ENCODE measurements at regions not wholly inside any gene's neighbourhood (a gene's known extent, or its start where the extent isn't known, plus 50 kb on each side); places are given as distances from the start of the nearest gene placed in this dataset.

- no peak for DNase-seq
Observed at GRCh38 chr3:72060447-72061034, 275.6 kb upstream of the PROK2 start.

- DNase-seq, result no peak
Observed at GRCh38 chr3:72058493-72059081, 273.6 kb upstream of the PROK2 start.

- DNase-seq, result no peak
Observed at GRCh38 chr3:72055436-72055835, 270.5 kb upstream of the PROK2 start.

GRCh38 chr3:72054976-72055375, 270.0 kb upstream of the PROK2 start:
- DNase-seq, result no peak

- DNase-seq, result no peak
Observed at GRCh38 chr3:72052841-72053409, 268.0 kb upstream of the PROK2 start.

- DNase-seq, result no peak
Observed at GRCh38 chr3:72050771-72051170, 265.8 kb upstream of the PROK2 start.

- DNase-seq, result no peak
Observed at GRCh38 chr3:72050048-72050632, 265.2 kb upstream of the PROK2 start.

GRCh38 chr3:72049300-72049699, 264.4 kb upstream of the PROK2 start:
- DNase-seq, result no peak

- no peak for DNase-seq
Observed at GRCh38 chr3:72048873-72049272, 263.9 kb upstream of the PROK2 start.

- no peak for DNase-seq
Observed at GRCh38 chr3:72047221-72047871, 262.4 kb upstream of the PROK2 start.

- no peak for DNase-seq
Observed at GRCh38 chr3:72044231-72044855, 259.4 kb upstream of the PROK2 start.

- DNase-seq, result no peak
Observed at GRCh38 chr3:72043204-72044133, 258.5 kb upstream of the PROK2 start.

GRCh38 chr3:72042397-72043203, 257.7 kb upstream of the PROK2 start:
- DNase-seq, result no peak

GRCh38 chr3:72041511-72041910, 256.6 kb upstream of the PROK2 start:
- no peak for DNase-seq

GRCh38 chr3:72041076-72041475, 256.1 kb upstream of the PROK2 start:
- no peak for DNase-seq

- no peak for DNase-seq
Observed at GRCh38 chr3:72039677-72040076, 254.7 kb upstream of the PROK2 start.

GRCh38 chr3:72036899-72037298, 252.0 kb upstream of the PROK2 start:
- no peak for DNase-seq

GRCh38 chr3:72035606-72036005, 250.7 kb upstream of the PROK2 start:
- DNase-seq, result no peak

- no peak for DNase-seq
Observed at GRCh38 chr3:72034986-72035385, 250.0 kb upstream of the PROK2 start.

- no peak for DNase-seq
Observed at GRCh38 chr3:72033666-72034428, 248.9 kb upstream of the PROK2 start.
